ENCODE measurements at regions not wholly inside any gene's neighbourhood (a gene's known extent, or its start where the extent isn't known, plus 50 kb on each side); places are given as distances from the start of the nearest gene placed in this dataset.
"Not testable (repeated sequence)": the region's sequence is repeated elsewhere in the genome, so short reads cannot be mapped to it uniquely, and the experiment has no call there.

DNA sequence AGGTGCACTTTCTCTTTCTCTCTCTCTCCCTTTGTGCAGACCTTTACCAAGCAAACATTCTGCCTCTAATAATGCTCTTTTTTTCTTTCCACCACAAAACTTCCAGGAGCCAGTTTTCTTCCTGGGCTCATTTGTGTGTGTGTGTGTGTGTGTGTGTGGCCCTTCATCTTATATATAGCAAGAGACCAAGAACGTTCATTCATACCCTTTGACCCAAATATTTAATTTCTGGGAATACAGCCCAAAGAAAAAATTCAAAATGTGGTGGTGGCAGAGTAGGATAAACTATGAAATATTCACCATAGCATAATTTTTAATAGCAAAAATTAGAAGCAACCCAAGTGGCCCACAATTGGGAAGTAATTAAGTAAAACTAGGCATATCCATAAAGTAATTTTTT, 398.9 kb downstream of the IGSF11 start:
- H3K27ac ChIP-seq, result no peak overlapping the region
- no peak for DNase-seq (ENCODE audit: low spot score)
- TF ChIP-seq, protein P1, sequence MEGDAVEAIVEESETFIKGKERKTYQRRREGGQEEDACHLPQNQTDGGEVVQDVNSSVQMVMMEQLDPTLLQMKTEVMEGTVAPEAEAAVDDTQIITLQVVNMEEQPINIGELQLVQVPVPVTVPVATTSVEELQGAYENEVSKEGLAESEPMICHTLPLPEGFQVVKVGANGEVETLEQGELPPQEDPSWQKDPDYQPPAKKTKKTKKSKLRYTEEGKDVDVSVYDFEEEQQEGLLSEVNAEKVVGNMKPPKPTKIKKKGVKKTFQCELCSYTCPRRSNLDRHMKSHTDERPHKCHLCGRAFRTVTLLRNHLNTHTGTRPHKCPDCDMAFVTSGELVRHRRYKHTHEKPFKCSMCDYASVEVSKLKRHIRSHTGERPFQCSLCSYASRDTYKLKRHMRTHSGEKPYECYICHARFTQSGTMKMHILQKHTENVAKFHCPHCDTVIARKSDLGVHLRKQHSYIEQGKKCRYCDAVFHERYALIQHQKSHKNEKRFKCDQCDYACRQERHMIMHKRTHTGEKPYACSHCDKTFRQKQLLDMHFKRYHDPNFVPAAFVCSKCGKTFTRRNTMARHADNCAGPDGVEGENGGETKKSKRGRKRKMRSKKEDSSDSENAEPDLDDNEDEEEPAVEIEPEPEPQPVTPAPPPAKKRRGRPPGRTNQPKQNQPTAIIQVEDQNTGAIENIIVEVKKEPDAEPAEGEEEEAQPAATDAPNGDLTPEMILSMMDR (IDR thresholded peaks at IDR 0.05), result no peak
- no peak overlapping the region for H3K4me3 ChIP-seq

DNA sequence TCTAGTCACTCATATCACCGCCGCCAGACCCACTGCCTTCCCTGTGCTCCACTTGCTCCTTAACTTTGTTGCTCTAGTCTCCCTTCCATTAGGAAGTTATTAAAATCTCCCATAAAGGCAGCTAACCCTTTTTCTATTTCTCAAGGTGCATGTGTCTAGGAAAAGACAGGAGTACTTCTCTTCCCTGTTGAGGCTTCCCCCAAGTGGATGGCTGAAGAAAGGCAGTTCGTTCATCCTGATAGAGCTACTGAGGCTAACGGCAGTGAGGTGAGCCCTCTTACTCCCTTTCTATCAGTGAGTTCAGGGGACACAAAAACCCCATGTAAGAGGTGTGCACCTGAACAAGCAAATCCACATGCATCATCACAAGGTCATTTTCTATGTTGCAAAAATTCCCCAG, 397.8 kb downstream of the IGSF11 start:
- no peak overlapping the region for H3K4me3 ChIP-seq
- H3K27ac ChIP-seq, result no peak overlapping the region
- DNase-seq (ENCODE audit: low spot score), result no peak
- TF ChIP-seq, protein P1 (IDR thresholded peaks at IDR 0.05), result no peak

DNA sequence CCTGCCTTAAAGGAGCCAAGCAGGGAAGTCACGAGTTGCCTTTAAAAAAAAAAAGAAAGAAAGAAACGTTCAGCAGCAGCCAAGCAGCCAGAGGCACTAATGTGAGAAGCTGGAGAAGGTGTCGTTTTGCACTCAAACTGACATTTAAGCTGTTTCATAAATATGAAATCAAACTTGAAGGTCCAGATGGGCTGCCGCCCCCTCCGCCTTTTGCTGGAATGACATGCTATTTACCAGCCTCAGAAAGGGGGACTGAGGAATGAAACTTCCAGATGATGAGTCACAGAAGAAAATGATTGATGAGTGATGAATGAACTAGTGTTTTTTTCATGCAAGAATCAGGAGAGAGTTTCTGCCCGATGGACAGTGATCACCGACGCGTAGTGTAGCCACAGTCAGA, 396.8 kb downstream of the IGSF11 start:
- no peak overlapping the region for H3K4me3 ChIP-seq
- DNase-seq (ENCODE audit: low spot score), result no peak
- TF ChIP-seq, protein P1 (IDR thresholded peaks at IDR 0.05), result no peak

DNA sequence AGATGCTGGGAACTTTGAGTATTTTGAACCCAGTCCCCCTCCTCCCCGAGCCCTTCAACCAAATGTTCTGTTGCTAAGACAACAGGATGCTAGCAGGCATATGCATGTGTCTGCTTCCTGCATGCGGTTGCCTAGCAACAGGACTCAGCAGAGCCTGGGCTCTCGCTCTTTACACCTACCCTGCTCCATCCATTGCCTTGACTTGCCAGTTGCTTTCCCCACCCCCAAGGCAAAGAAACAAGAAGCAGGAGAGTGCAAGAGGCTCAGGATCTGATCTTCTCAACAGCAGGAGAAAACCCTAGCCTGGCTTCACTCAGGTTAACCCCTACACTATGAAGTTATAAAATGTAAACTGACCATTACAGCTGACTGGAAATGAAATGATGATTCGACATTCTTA, 393.0 kb downstream of the IGSF11 start:
- Histone ChIP-seq H3K27ac (no peak overlapping the region), H3K4me3 (no peak overlapping the region)
- TF ChIP-seq, protein P1 (IDR thresholded peaks at IDR 0.05), result no peak
- DNase-seq (ENCODE audit: low spot score), result no peak

More for the DNA sequence above, 396.8 kb downstream of the IGSF11 start:
- no peak overlapping the region for H3K27ac ChIP-seq

DNA sequence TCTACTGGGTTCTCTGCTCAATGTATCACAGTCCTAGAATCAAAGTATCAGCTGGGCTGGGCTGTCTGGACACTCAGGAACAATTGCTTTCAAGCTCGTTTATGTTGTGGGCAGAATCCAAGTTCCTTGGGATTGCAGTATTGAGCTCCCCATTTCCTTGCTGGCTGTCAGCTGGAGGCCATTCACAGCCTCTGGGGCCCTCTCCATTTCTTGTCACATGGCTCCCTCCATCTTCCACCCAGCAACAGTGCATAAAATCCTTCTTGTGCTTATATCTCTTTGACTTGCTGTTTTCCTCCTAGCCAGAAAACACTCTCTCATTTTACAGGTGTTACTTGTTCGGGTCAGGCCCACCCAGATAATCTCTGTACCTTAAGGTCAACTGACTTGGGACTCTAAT, 363.5 kb downstream of the IGSF11 start:
- H3K4me3 ChIP-seq, result no peak overlapping the region
- DNase-seq (ENCODE audit: low spot score), result no peak
- TF ChIP-seq, protein P1 (IDR thresholded peaks at IDR 0.05), result no peak
- H3K27ac ChIP-seq, result no peak overlapping the region

DNA sequence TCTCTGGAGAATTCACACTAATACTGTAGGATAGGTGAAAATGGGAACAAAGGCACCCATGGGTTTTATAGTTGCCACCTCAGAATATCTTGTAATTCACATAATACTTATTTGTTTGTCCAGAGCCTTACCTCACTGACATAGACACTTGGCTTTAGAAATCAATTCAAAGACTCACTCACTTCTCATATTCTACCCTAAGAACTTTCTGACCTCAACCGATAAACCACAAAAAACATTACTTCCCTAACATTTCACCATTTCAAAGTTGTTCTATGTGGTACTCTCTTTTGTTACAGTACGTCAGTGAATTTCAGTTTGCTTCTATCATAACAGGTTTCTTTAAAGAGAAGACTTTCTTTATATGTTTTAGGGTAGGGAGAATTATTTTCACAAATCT, 359.3 kb downstream of the IGSF11 start:
- TF ChIP-seq, protein P1 (IDR thresholded peaks at IDR 0.05), result no peak
- DNase-seq (ENCODE audit: low spot score), result no peak
- H3K27ac ChIP-seq, result no peak overlapping the region
- H3K4me3 ChIP-seq, result no peak overlapping the region

DNA sequence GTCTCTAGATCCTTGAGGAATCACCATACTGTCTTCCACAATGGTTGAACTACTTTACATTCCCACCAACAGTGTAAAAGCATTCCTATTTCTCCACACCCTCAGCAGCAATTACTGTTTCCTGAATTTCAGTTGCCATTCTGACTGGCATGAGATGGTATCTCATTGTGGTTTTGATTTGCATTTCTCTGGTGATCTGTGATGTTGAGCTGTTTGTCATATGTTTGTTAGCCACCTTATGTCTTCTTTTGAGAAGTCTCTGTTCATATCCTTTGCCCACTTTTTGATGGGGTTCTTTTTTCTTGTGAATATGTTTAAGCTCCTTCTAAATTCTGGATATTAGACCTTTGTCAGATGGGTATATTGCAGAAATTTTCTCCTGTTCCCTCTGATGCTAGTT, 356.0 kb downstream of the IGSF11 start:
- not testable (repeated sequence) for H3K4me3 ChIP-seq; DNase-seq (ENCODE audit: low spot score)

DNA sequence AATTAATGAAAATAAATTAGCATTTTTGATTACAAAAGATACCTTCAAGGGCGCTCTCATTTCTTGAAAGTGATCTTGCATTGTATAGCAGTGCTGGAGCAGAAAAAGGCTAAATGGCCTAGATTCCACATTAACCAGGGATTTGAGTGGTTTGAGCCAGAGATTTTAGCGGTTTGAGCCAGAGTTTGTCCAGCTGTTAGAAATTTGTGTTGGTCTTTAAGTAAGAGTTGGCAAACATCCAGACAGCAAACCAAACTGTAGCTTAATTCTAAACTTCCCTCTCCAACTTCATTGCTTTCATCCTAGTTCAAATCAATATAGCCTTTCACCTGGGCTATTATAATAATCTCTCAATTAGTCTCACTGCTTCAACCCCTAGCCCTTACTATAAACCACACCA, 351.7 kb downstream of the IGSF11 start:
- DNase-seq (ENCODE audit: low spot score), result no peak
- Histone ChIP-seq H3K4me3 (no peak overlapping the region), H3K27ac (no peak overlapping the region)
- TF ChIP-seq, protein P1 (IDR thresholded peaks at IDR 0.05), result no peak

More for the DNA sequence above, 356.0 kb downstream of the IGSF11 start:
- H3K27ac ChIP-seq, result not testable (repeated sequence)

Measured in coronary artery (tissue), 2 donors.